ENCODE measurements at regions not wholly inside any gene's neighbourhood (a gene's known extent, or its start where the extent isn't known, plus 50 kb on each side); places are given as distances from the start of the nearest gene placed in this dataset.
"Not testable (repeated sequence)": the region's sequence is repeated elsewhere in the genome, so short reads cannot be mapped to it uniquely, and the experiment has no call there.

DNA sequence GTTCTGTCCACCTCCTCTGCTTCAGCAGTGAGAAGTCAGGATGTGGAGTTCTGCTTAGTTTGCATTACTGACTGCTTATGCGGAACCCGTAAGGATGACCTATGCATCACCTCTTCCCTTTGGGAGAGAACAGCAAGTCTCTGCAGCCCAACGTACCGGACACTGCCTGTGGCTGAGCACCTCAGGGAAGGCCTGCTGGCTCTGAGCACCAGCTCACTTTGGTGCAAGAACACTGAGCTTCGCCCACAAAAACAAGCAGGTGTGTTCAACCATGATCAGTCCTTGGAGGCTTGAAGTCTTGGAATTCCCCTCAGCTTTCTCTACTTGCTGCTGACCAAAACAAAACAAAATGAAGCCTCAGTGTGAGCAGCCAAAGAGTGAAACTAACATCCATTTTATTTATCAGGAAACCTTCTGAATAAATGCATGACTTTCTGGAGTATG lies 52.7 kb upstream of the NCK2 start:
- no peak for DNase-seq (ENCODE audit: extremely low read depth, low read depth, low spot score)

DNA sequence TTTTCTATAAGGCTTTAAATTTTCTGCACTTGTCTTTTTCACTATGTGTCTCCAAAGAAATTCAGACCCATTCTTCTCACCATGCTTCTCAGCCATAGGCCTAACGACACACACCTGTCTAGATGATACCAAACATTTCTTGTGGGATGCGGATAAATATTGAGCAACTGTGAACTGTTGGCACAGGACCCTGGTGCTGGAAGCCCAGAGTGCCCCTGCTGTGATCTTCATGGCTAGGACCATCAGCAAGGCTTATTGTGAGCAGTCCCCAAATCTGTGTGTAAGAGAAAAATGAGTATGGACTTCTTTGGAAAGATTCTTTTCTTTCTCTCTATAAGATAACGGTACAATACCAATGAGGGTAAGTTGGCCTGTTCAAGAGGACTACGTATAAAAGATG lies 54.1 kb upstream of the NCK2 start:
- no peak for DNase-seq (ENCODE audit: extremely low read depth, low read depth, low spot score)

GRCh38 chr2:105689484-105689883 lies 55.2 kb upstream of the NCK2 start:
- no peak for DNase-seq (ENCODE audit: extremely low read depth, low read depth, low spot score)

DNA sequence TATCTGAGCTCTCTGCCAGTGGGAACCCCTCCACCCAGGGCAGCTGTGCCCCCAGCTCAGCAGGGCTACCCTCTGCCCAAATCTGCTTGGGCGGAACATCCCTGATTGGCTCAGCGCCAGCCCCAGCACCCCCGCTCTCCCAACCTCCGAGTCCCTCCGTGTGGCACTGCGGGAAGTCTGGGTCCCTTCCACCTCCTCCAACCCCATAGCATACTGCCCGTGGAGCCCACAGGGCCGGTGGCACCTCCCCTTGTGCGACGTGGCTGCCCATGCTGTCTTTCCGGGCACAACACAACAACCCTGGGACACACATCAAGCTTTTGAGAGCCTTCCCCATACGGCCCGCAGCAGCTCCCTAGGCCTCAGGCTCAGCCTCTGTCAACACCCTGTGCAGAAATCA lies 55.8 kb upstream of the NCK2 start:
- DNase-seq (ENCODE audit: extremely low read depth, low read depth, low spot score), result no peak

DNA sequence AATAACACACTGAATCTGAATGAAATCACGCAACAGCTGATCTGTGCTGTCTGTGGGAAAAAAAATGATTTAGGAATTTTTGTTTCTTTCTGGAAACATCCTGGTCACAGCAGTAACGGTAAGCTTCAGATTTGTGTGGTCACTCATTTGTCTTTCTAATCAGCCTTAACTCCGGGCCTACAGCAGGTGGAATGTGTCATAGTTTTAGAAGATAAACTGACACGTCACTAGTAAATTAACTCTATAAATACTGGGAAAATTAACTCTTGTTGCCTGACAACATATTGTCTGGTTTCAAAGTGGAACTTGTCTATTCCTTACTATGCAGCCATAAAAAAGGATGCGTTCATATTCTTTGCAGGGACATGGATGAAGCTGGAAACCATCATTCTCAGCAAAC lies 58.1 kb upstream of the NCK2 start:
- DNase-seq (ENCODE audit: extremely low read depth, low read depth, low spot score), result no peak

DNA sequence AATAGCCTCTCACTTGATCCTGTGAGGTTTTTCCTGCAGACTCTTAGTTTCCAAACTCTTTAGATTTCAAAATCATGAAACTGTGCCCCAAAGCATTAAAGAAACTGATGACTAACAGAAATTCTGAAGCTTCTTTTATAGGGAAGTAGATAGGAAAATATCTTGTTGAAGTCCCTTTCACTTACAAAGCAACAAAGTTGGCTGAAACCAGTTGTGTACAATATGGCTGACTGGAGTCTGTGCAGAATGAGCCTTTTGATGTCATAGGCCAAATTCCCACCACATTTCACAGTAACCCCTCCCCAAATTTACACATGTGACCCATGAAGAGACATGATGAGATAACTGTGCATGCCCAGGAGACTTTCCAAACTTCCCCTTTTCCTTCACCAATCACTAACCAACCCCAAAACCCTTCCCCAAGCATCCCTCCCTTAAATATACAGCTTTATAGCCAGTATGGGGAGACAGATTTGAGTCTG lies 61.7 kb upstream of the NCK2 start:
- DNase-seq (ENCODE audit: extremely low read depth, low read depth, low spot score), result no peak

DNA sequence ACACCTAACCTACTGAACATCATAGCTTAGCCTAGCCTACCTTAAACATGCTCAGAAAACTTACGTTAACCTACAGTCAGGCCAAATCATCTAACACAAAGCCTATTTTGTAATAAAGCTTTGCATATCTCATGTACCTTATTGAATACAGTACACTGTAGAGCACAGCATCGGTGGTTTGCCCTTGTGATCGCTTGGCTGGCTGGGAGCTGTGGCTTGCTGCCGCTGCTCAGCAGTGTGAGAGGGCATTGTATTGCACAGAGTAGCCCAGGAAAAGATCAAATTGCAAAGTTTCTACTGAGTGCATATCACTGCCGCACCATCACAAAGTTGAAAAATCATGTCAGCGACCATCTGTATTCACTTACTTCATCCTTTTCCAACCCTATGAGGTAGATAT lies 62.3 kb upstream of the NCK2 start:
- DNase-seq (ENCODE audit: extremely low read depth, low read depth, low spot score), result no peak

- no peak for DNase-seq (ENCODE audit: extremely low read depth, low read depth, low spot score)
Measured at GRCh38 chr2:105681927-105682326, 62.8 kb upstream of the NCK2 start.

- DNase-seq (ENCODE audit: extremely low read depth, low read depth, low spot score), result no peak
Measured at GRCh38 chr2:105680357-105680756, 64.4 kb upstream of the NCK2 start.

- DNase-seq (ENCODE audit: extremely low read depth, low read depth, low spot score), result no peak
Measured at GRCh38 chr2:105678346-105678745, 66.4 kb upstream of the NCK2 start.

- DNase-seq (ENCODE audit: extremely low read depth, low read depth, low spot score), result no peak
Measured at GRCh38 chr2:105677901-105678300, 66.8 kb upstream of the NCK2 start.

- no peak for DNase-seq (ENCODE audit: extremely low read depth, low read depth, low spot score)
Measured at GRCh38 chr2:105675841-105676240, 68.9 kb upstream of the NCK2 start.

DNA sequence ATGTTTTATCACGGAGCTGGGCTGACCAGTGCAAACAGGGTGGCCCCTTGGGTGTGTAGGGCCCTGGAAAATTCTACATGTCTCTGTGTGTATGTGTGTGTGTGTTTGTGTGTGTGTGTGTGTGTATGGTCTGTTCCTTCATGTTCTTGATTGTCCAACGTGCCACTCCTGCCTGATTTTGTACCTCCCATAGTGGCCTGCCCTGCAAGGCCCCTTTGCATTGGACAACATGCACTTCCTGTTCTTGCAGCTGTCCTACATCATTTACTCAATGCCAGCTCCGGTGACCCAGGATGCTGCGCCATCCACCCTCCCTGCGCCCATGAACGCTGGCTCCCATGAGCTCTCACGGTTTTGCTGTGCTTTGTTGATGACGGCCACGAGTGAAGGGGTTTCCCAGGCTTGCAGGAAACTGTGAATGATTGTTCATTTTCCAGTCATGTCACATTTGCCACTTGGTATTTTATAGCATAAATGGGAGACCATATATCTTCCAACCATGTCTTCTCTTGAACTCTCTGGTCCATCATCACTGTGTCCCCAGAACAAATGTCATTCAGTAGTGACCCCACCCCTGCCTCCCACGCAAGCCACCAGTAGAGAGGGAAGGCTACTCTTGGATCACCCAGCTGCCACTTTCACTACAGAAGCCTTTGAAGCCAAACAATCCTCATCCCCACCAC lies 69.7 kb upstream of the NCK2 start:
- no peak for DNase-seq (ENCODE audit: extremely low read depth, low read depth, low spot score)

DNA sequence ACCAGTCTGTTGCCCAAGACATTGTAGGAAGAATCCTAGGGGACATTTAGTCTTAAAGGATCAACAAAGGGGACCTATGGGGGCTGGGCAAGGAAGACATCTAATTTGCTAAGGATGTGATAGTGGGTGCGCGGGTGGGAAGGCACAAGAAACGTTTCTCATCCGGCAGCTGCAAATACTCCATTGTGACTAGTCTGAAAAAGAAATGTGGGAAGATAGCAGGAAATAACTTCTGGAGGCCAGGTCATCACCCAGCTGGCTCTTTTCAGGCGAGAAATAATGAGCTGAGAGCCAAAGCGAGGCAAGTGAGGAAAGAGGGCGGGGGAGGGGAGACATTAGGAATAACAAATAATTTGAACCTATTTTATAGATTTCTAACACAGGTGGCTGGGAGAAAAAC lies 70.3 kb upstream of the NCK2 start:
- no peak for DNase-seq (ENCODE audit: extremely low read depth, low read depth, low spot score)

DNA sequence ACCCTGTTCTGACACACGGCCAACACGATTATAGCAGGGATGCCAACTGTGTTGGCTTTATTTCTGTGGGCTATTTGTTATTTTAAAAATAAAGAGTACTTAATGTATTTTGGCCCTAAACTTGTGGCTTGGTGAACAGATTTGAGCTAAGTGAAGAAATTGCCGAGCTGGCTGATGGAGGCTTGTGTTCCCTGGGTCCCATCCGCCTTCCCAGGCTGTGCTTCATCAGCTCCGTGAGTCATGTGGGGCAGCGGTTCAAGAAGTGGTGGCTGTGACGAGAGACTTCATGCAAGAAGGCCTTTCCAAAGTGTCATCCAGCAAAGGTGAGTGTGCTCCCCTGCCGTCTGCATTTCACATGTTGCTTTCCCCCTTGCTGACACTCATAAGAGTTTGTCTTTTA lies 73.6 kb upstream of the NCK2 start:
- no peak for DNase-seq (ENCODE audit: extremely low read depth, low read depth, low spot score)

- DNase-seq (ENCODE audit: extremely low read depth, low read depth, low spot score), result no peak
Measured at GRCh38 chr2:105669384-105669891, 75.3 kb upstream of the NCK2 start.

- DNase-seq (ENCODE audit: extremely low read depth, low read depth, low spot score), result no peak
Measured at GRCh38 chr2:105665480-105665879, 79.2 kb upstream of the NCK2 start.

- no peak for DNase-seq (ENCODE audit: extremely low read depth, low read depth, low spot score)
Measured at GRCh38 chr2:105660489-105660888, 84.2 kb upstream of the NCK2 start.

GRCh38 chr2:105655723-105656606 lies 88.7 kb upstream of the NCK2 start:
- DNase-seq (ENCODE audit: extremely low read depth, low read depth, low spot score), result not testable (repeated sequence)

GRCh38 chr2:105655244-105655643 lies 89.5 kb upstream of the NCK2 start:
- no peak for DNase-seq (ENCODE audit: extremely low read depth, low read depth, low spot score)

GRCh38 chr2:105654474-105655004 lies 90.2 kb upstream of the NCK2 start:
- no peak for DNase-seq (ENCODE audit: extremely low read depth, low read depth, low spot score)

GRCh38 chr2:105653302-105653701 lies 91.4 kb upstream of the NCK2 start:
- no peak for DNase-seq (ENCODE audit: extremely low read depth, low read depth, low spot score)
